Nephron progenitor cell (in vitro differentiated cells): ENCODE measurements at regions not wholly inside any gene's neighbourhood (a gene's known extent, or its start where the extent isn't known, plus 50 kb on each side); places are given as distances from the start of the nearest gene placed in this dataset.

Experiments used
- DNase-seq: peaks from one replicate; pipeline ENCODE4 v3.0.0; 2021
- H3K27ac Mint-ChIP-seq: 2 replicates; pipeline ENCODE4 v1.8.0; 2021; ENCODE audit warnings: mild to moderate bottlenecking, moderate library complexity, mixed read lengths
- H3K27me3 Mint-ChIP-seq: 2 replicates; pipeline ENCODE4 v1.8.0; 2021; ENCODE audit warnings: mild to moderate bottlenecking, low read depth, mixed read lengths; ENCODE audit not compliant: poor library complexity
- H3K36me3 Mint-ChIP-seq: 2 replicates; pipeline ENCODE4 v1.8.0; 2021; ENCODE audit warnings: low read depth, mixed read lengths
- H3K4me1 Mint-ChIP-seq: 2 replicates; pipeline ENCODE4 v1.8.0; 2021; ENCODE audit warnings: mixed read lengths
- H3K4me3 Mint-ChIP-seq: 2 replicates; pipeline ENCODE4 v1.8.0; 2021; ENCODE audit warnings: mild to moderate bottlenecking, moderate library complexity, mixed read lengths
- H3K9me3 Mint-ChIP-seq: 2 replicates; pipeline ENCODE4 v1.8.0; 2021; ENCODE audit warnings: mild to moderate bottlenecking, moderate library complexity, mixed read lengths
- CTCF ChIP-seq: fragments of 200-600 bp; sonication (generic); IDR thresholded peaks from 2 replicates; pipeline ENCODE4 v1.5.0; 2021; ENCODE audit warnings: antibody characterized with exemption

- no peaks in the 10 kb centered on the region for H3K9me3 Mint-ChIP-seq
- H3K4me1 Mint-ChIP-seq: peaks cover 17% of the 10 kb centered on the region
- no peak overlapping the region for H3K27ac Mint-ChIP-seq
- no peak for TF ChIP-seq CTCF
- H3K27me3 Mint-ChIP-seq: no peaks in the 10 kb centered on the region
- no peaks in the 10 kb centered on the region for H3K36me3 Mint-ChIP-seq
- no peak overlapping the region for H3K4me3 Mint-ChIP-seq
- no peak for DNase-seq
These were observed 360.6 kb upstream of the MEF2C start for GRCh38 chr5:89243611-89244010.

- no peaks in the 10 kb centered on the region for H3K9me3 Mint-ChIP-seq
- peaks cover 4% of the 10 kb centered on the region for H3K27me3 Mint-ChIP-seq
- peaks cover 11% of the 10 kb centered on the region for H3K4me1 Mint-ChIP-seq
- no peak overlapping the region for H3K4me3 Mint-ChIP-seq
- no peak for DNase-seq
- no peaks in the 10 kb centered on the region for H3K36me3 Mint-ChIP-seq
- no peak overlapping the region for H3K27ac Mint-ChIP-seq
- TF ChIP-seq CTCF: no peak
These were observed 358.2 kb upstream of the MEF2C start for GRCh38 chr5:89241186-89241585.

GRCh38 chr5:89236900-89237299, 353.9 kb upstream of the MEF2C start:
- Mint-ChIP-seq H3K4me3 (no peak overlapping the region), H3K9me3 (no peaks in the 10 kb centered on the region), H3K27ac (no peak overlapping the region), H3K36me3 (no peaks in the 10 kb centered on the region), H3K27me3 (peaks cover 6% of the 10 kb centered on the region), H3K4me1 (peaks cover 11% of the 10 kb centered on the region)
- no peak for DNase-seq
- TF ChIP-seq CTCF: no peak

- H3K27me3 Mint-ChIP-seq: peaks cover 6% of the 10 kb centered on the region
- TF ChIP-seq CTCF: no peak
- DNase-seq: no peak
- H3K4me1 Mint-ChIP-seq: peaks cover 11% of the 10 kb centered on the region
- no peak overlapping the region for H3K4me3 Mint-ChIP-seq
- H3K36me3 Mint-ChIP-seq: no peaks in the 10 kb centered on the region
- no peaks in the 10 kb centered on the region for H3K9me3 Mint-ChIP-seq
- H3K27ac Mint-ChIP-seq: no peak overlapping the region
These were observed 350.5 kb upstream of the MEF2C start for GRCh38 chr5:89233462-89233861.

- H3K27ac Mint-ChIP-seq: no peak overlapping the region
These were observed 349.2 kb upstream of the MEF2C start for GRCh38 chr5:89232139-89232603.

More at GRCh38 chr5:89232139-89232603, 349.2 kb upstream of the MEF2C start:
- Mint-ChIP-seq H3K36me3 (no peaks in the 10 kb centered on the region), H3K4me3 (no peak overlapping the region), H3K4me1 (peaks cover 6% of the 10 kb centered on the region), H3K27me3 (peaks cover 4% of the 10 kb centered on the region), H3K9me3 (no peaks in the 10 kb centered on the region)
- DNase-seq: no peak
- TF ChIP-seq CTCF: no peak
